Uterus (tissue), 2 donors: ENCODE measurements at regions not wholly inside any gene's neighbourhood (a gene's known extent, or its start where the extent isn't known, plus 50 kb on each side); places are given as distances from the start of the nearest gene placed in this dataset.

Experiments used
- CTCF ChIP-seq, 4 experiments: fragments of 200-600 bp in 2 of 4; fragments of 450-650 bp in 2 of 4; sonication (generic) in 2 of 4; IDR thresholded peaks; one replicate each; pipeline ENCODE4 v1.5.1; 2016 to 2019; ENCODE audit warnings: antibody characterized with exemption in 4 of 4, mild to moderate bottlenecking in 2 of 4, moderate library complexity in 1 of 4
- POLR2A ChIP-seq, 2 donors: fragments of 450-650 bp; IDR thresholded peaks; one replicate each; pipeline ENCODE4 v1.6.1; 2016; ENCODE audit warnings: antibody characterized with exemption in 2 of 2, mild to moderate bottlenecking in 1 of 2, moderate library complexity in 1 of 2

- TF ChIP-seq POLR2A (IDR thresholded peaks at IDR 0.05) (no peak), CTCF (IDR thresholded peaks at IDR 0.05) (no peak)
Observed at GRCh38 chr7:50868426-50869100, 85.9 kb upstream of the GRB10 start.
